ENCODE measurements at regions not wholly inside any gene's neighbourhood (a gene's known extent, or its start where the extent isn't known, plus 50 kb on each side); places are given as distances from the start of the nearest gene placed in this dataset.

DNA sequence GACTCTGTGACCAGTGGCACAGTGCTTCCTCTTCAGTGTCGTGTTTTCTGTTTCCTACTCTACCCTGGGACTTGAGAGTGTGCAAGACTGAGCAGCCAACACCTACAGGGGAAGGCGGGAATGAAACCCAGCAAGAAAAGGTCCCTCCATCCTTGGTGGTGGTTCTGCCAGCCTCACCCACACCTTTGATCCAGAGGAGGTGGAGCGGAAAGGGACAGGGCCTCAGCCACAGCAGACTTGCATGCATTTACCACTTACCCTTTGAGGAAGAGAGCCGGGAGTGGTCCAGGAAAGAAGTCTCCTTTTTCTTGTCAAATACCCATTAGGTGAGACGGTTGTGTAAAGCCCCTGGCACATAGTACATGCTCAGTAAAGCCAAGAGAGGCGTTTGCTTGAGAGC is 164.8 kb upstream of the ZNF536 start:
- H3K4me3 ChIP-seq: no peak overlapping the region
- TF ChIP-seq, protein P1, sequence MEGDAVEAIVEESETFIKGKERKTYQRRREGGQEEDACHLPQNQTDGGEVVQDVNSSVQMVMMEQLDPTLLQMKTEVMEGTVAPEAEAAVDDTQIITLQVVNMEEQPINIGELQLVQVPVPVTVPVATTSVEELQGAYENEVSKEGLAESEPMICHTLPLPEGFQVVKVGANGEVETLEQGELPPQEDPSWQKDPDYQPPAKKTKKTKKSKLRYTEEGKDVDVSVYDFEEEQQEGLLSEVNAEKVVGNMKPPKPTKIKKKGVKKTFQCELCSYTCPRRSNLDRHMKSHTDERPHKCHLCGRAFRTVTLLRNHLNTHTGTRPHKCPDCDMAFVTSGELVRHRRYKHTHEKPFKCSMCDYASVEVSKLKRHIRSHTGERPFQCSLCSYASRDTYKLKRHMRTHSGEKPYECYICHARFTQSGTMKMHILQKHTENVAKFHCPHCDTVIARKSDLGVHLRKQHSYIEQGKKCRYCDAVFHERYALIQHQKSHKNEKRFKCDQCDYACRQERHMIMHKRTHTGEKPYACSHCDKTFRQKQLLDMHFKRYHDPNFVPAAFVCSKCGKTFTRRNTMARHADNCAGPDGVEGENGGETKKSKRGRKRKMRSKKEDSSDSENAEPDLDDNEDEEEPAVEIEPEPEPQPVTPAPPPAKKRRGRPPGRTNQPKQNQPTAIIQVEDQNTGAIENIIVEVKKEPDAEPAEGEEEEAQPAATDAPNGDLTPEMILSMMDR (IDR thresholded peaks at IDR 0.05): no peak
- no peak for TF ChIP-seq POLR2A (IDR thresholded peaks at IDR 0.05)
- no peaks in the 10 kb centered on the region for H3K9me3 ChIP-seq
- 65 to 66% methylated on average over 6 of the region's 6 CpGs for WGBS, 2 donors
- ATAC-seq (no peak), DNase-seq (no peak)
- H3K36me3 ChIP-seq (replicated peaks in 1 of 2; ENCODE audit: insufficient read depth in 1 of 2, low read depth in 2 of 2): no peaks in the 10 kb centered on the region
- no peak overlapping the region for H3K27ac ChIP-seq
- no peaks in the 10 kb centered on the region for H3K4me1 ChIP-seq
- H3K27me3 ChIP-seq: no peaks in the 10 kb centered on the region
- intact Hi-C loops (cut with DNase I): no loop called here

DNA sequence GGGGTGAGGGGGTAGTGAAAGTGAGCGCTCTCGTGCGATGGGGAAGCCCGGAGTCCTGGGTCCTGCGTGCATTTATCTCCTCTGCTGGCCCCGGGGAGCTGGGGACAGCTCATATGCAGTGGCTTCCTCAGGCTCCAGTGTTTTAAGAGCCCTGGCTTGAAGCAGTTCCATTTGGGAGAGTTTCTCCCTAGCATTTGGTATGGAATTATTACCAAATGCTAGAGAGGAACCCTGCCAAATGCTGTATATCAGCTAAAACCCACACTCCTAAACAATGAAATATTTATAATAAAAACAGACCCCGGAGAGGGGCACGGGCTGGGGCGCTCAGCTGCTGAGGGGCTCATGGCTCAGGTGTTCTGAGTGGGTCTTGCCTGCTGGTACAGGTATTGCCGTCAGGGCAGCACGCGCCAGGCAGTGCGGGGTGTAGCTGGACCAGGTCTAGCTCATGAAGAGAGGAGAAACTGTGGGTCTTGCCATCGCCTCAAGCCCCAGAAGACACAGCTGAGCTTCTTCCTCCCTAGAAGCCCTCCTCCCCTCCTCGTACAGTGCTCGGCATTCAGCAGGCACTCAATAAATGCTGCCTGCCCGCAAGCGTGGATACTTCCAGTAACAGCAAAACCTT is 163.6 kb upstream of the ZNF536 start:
- no peak overlapping the region for H3K4me3 ChIP-seq
- WGBS, 2 donors: 77 to 80% methylated on average over 15 to 18 of the region's 18 CpGs

DNA sequence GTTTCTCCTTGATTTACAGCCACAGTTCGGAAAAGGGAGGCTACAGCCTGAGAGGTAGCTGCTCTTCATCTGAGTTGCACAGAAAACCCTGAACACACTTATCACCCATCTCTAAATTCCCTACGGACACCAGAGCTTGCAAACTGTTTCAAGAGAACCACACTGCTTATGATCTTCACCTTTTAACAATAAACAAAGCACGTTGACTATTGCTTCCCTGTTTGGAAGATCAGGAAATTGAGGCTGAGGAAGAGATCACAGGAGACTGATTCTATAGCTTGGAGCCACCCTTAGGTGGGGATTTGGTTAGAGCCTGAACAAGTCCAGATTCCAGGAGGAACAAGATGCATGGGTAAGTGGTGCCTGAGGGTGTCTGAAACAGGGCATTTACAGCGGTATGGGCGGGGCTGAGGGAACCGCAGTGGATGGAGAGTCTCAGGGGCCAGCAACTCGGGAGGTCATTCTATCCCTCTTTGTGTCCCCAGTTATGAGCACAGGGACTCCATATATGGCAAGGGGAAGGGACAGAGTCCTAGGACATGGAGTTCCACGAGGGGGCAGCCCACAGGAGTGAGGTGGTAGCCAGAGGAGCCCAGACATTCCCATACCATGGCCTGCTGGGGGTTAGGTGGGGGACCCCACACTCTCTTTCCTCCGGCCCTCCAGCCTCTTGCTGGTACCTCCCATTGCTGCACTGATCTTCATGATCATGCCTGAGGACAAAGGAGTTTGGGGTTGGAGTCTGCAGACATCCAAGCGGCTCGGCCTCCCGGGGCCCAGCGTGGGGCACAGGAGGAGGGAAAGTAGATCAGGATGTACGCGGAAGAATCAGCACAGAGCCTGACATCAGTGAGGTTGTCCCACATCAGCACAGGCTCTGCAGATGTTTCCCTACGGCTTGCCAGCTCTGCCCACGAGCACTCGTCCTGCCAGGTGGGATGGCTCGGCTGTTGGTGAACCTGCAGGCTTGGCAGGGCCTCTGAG is 162.3 kb upstream of the ZNF536 start:
- TF ChIP-seq, protein P1 (IDR thresholded peaks at IDR 0.05): no peak
- no peak for TF ChIP-seq POLR2A (IDR thresholded peaks at IDR 0.05)

More for the DNA sequence above, 163.6 kb upstream of the ZNF536 start:
- no peaks in the 10 kb centered on the region for H3K9me3 ChIP-seq
- no peak overlapping the region for H3K27ac ChIP-seq
- intact Hi-C loops (cut with DNase I): no loop called here
- TF ChIP-seq, protein P1 (IDR thresholded peaks at IDR 0.05): no peak
- TF ChIP-seq POLR2A (IDR thresholded peaks at IDR 0.05): no peak
- ATAC-seq: no peak
- no peak for DNase-seq
- no peaks in the 10 kb centered on the region for H3K27me3 ChIP-seq
- H3K36me3 ChIP-seq (replicated peaks in 1 of 2; ENCODE audit: insufficient read depth in 1 of 2, low read depth in 2 of 2): no peaks in the 10 kb centered on the region
- H3K4me1 ChIP-seq: no peaks in the 10 kb centered on the region

DNA sequence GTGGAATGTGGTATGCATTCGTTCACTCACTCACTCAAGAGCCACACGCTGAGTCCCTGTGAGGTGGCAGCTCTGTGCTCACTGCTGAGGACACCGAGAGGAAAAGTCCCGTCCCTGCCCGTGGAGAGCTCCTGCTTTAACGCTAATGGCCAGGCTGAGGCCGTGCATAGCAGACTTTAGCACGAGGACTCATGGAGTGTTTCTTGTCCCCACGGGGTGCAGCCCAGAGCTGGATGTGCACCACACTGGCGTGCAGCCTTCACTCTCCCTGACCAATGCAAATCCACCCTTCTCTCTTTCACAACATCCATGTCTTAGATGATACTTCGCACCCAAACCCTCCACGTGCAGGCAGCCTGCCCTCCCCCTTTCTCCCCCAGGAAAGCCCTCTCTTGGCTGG is 159.6 kb upstream of the ZNF536 start:
- DNase-seq (no peak), ATAC-seq (no peak)
- Histone ChIP-seq H3K36me3 (replicated peaks in 1 of 2; ENCODE audit: insufficient read depth in 1 of 2, low read depth in 2 of 2) (no peaks in the 10 kb centered on the region), H3K4me3 (no peak overlapping the region), H3K4me1 (no peaks in the 10 kb centered on the region), H3K27me3 (no peaks in the 10 kb centered on the region), H3K27ac (no peak overlapping the region), H3K9me3 (no peaks in the 10 kb centered on the region)
- TF ChIP-seq, protein P1 (IDR thresholded peaks at IDR 0.05): no peak
- no peak for TF ChIP-seq POLR2A (IDR thresholded peaks at IDR 0.05)
- 62 to 74% methylated on average over 12 of the region's 12 CpGs for WGBS, 2 donors
- intact Hi-C loops (cut with DNase I): no loop called here

More for the DNA sequence above, 162.3 kb upstream of the ZNF536 start:
- Histone ChIP-seq H3K4me1 (no peaks in the 10 kb centered on the region), H3K4me3 (no peak overlapping the region), H3K27ac (no peak overlapping the region), H3K36me3 (replicated peaks in 1 of 2; ENCODE audit: insufficient read depth in 1 of 2, low read depth in 2 of 2) (no peaks in the 10 kb centered on the region), H3K27me3 (no peaks in the 10 kb centered on the region), H3K9me3 (no peaks in the 10 kb centered on the region)
- no peak for DNase-seq
- intact Hi-C loops (cut with DNase I): no loop called here
- ATAC-seq: no peak
- 53 to 59% methylated on average over 12 to 19 of the region's 19 CpGs for WGBS, 2 donors

All from body of pancreas (tissue), 4 donors.